Activated T-helper 17 cell treated with anti-CD3 and anti-CD28 coated beads, Interleukin-2, amount 50 U/mL, for 72 hours (primary cell): ENCODE measurements at regions not wholly inside any gene's neighbourhood (a gene's known extent, or its start where the extent isn't known, plus 50 kb on each side); places are given as distances from the start of the nearest gene placed in this dataset.

Source experiments
- ATAC-seq: fragments of 150-1000 bp; cut with Tn5 transposase; replicated peaks from 2 replicates; pipeline ENCODE4 v1.10.0; 2021; ENCODE audit warnings: mild to moderate bottlenecking, moderate library complexity
- H3K27ac Mint-ChIP-seq: one replicate; pipeline ENCODE4 v1.8.0; 2022; ENCODE audit warnings: mixed read lengths
- H3K27me3 Mint-ChIP-seq: one replicate; pipeline ENCODE4 v1.8.0; 2022; ENCODE audit warnings: mixed read lengths
- H3K36me3 Mint-ChIP-seq: one replicate; pipeline ENCODE4 v1.8.0; 2022; ENCODE audit warnings: low read depth, mild to moderate bottlenecking, mixed read lengths
- H3K4me1 Mint-ChIP-seq: one replicate; pipeline ENCODE4 v1.8.0; 2022; ENCODE audit warnings: mixed read lengths
- H3K4me3 Mint-ChIP-seq: one replicate; pipeline ENCODE4 v1.8.0; 2022; ENCODE audit warnings: mild to moderate bottlenecking, mixed read lengths
- H3K9me3 Mint-ChIP-seq: one replicate; pipeline ENCODE4 v1.8.0; 2022; ENCODE audit warnings: mixed read lengths

DNA sequence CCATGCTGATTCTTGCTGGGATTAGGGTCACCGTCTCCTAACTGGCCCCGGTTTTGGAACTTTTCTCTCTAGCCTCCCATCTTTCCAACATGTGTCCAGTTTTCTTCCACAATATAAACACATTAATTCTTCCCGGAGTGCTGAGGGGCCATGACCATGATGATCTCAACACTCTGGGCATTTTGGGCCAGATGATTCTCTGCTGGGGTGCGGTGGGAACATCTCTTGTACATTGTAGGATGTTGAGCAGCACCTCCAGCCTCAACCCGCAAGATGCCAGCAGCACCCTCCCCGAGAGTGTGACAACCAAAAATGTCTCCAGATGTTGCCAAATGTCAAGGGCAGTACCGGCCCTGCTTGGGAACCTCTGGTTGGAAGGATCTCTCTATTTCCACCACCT lies 164.8 kb downstream of the TFAP2C start:
- Mint-ChIP-seq H3K9me3 (peaks cover 8% of the 10 kb centered on the region), H3K36me3 (no peaks in the 10 kb centered on the region), H3K4me3 (no peak overlapping the region), H3K27me3 (peaks cover 3% of the 10 kb centered on the region), H3K4me1 (no peaks in the 10 kb centered on the region), H3K27ac (no peak overlapping the region)
- ATAC-seq, result no peak

DNA sequence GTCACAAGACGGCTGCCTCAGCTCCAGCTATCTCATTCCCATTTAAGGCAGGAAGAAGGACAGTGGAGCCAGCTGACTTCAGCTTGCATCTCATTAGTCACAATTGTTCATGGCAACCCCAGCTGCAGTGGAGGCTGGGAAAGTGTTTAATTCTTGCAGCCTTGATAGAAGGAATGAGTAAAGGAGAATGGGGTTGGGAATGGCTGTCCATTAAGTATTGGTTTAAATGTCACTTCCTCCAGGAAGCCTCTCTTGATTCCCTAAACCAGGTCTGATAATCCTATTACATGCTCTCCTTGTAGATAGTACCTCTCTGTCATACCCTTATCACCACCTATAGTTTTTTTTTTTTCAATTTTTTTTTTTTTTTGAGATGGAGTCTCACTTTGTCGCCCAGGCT lies 166.4 kb downstream of the TFAP2C start:
- no peak for ATAC-seq
- no peaks in the 10 kb centered on the region for H3K36me3 Mint-ChIP-seq
- H3K27ac Mint-ChIP-seq, result no peak overlapping the region
- H3K4me1 Mint-ChIP-seq, result no peaks in the 10 kb centered on the region
- no peak overlapping the region for H3K4me3 Mint-ChIP-seq
- peaks cover 3% of the 10 kb centered on the region for H3K27me3 Mint-ChIP-seq
- H3K9me3 Mint-ChIP-seq, result peaks cover 8% of the 10 kb centered on the region

DNA sequence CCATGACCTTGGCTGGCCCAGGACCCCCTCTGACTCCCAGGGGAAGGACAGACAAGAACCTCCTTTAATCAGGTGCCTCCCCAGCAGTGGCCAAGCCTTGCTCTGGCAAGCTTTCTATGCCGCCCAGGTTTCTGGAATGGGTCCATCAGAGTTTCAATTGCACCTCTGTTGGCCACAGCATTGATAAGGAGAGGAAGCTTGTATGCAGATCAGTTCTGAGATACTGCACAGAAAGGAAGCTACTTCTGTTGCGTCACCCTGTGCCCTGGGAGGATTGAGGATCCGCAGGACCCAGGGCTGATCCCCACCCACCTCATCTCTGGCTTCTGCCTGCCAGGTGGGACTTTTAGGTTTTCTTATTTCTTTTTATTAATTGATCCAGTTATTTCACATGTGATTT lies 167.2 kb downstream of the TFAP2C start:
- ATAC-seq, result no peak
- H3K36me3 Mint-ChIP-seq, result no peaks in the 10 kb centered on the region
- H3K27ac Mint-ChIP-seq, result no peak overlapping the region
- H3K27me3 Mint-ChIP-seq, result peaks cover 3% of the 10 kb centered on the region
- H3K4me3 Mint-ChIP-seq, result no peak overlapping the region
- no peaks in the 10 kb centered on the region for H3K4me1 Mint-ChIP-seq
- H3K9me3 Mint-ChIP-seq, result peaks cover 8% of the 10 kb centered on the region

DNA sequence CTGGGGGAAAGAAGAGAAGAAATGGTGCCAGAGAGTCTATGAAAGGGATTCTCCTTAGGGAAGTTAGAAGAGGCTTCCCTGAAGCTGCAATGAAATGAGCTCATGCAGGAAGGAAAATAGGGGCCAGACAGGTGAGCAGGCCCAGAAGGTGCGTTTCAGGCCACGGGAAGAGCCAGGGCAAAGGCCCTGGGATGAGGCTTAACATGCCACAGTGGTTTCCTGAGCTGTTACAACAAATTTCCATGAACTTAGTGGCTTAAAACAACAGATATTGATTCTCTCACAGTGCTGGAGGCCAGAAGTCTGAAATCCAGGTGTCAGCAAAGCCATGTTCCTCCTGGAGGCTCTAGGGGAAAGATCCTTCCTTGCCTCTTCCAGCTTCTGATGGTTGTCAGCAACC lies 167.9 kb downstream of the TFAP2C start:
- peaks cover 8% of the 10 kb centered on the region for H3K9me3 Mint-ChIP-seq
- H3K27me3 Mint-ChIP-seq, result peaks cover 3% of the 10 kb centered on the region
- no peak for ATAC-seq
- H3K27ac Mint-ChIP-seq, result no peak overlapping the region
- no peak overlapping the region for H3K4me3 Mint-ChIP-seq
- H3K36me3 Mint-ChIP-seq, result no peaks in the 10 kb centered on the region
- no peaks in the 10 kb centered on the region for H3K4me1 Mint-ChIP-seq

DNA sequence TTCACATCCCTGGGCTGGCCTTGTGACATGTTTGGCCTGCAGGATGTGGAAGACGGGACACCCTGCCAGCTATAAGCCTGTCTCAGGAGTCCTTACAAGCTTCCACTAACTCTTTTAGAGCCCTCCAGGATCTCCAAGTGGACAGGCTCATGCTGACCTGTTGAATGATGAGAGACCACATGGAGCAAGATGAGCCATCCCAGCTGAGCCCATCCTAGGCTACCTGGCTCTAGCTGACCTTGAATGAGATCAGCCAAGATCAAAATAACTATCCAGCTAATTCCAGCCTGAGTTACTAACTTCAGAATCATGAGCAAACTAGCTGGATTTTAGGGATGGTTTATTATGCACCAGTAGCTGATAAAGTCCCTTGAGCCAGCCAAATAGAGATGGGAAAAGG lies 169.5 kb downstream of the TFAP2C start:
- no peak for ATAC-seq
- Mint-ChIP-seq H3K27ac (no peak overlapping the region), H3K27me3 (peaks cover 3% of the 10 kb centered on the region), H3K36me3 (no peaks in the 10 kb centered on the region), H3K4me3 (no peak overlapping the region), H3K4me1 (no peaks in the 10 kb centered on the region), H3K9me3 (peaks cover 8% of the 10 kb centered on the region)

DNA sequence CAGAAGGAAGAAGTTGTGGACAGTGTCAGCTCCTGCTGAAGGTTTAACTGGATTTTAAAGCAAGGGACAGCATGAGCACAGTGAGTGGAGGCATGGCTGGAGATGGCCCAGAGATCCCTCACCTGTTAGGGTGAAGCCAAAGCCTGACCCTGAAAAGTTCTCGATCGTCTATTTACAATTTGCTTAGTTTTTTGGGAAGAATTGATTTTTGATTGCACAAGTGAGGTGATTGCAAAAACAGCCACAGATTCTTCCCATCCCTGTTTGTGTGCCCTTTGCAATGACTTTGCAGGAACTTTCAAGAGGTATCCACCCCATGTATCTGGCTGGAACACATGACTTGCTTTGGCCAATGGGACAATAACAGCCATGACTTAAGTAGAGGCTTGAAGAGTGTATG lies 170.1 kb downstream of the TFAP2C start:
- peaks cover 8% of the 10 kb centered on the region for H3K9me3 Mint-ChIP-seq
- peaks cover 2% of the 10 kb centered on the region for H3K27me3 Mint-ChIP-seq
- H3K36me3 Mint-ChIP-seq, result no peaks in the 10 kb centered on the region
- ATAC-seq, result no peak
- no peaks in the 10 kb centered on the region for H3K4me1 Mint-ChIP-seq
- H3K4me3 Mint-ChIP-seq, result no peak overlapping the region
- no peak overlapping the region for H3K27ac Mint-ChIP-seq

DNA sequence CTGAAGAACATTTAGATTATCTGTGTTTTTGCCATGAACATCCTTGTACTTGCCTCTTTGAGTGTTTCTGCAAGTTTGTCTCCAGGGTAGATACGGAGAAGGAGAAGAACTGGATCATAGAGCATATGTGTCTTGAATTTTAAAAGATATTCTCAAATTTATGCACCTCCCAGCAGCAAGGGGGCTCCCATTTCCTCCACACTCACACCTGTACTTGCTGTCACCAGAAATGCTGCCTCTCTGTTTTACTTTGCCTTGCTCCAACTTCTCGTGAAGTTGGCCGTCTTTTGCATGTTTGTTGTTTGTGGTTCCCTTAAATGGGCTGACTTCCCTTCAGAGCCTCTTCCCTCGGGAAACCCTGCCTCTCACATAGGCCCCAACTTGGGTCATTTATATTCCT lies 171.0 kb downstream of the TFAP2C start:
- Mint-ChIP-seq H3K27me3 (no peaks in the 10 kb centered on the region), H3K36me3 (no peaks in the 10 kb centered on the region), H3K4me3 (no peak overlapping the region), H3K9me3 (peaks cover 8% of the 10 kb centered on the region), H3K27ac (no peak overlapping the region), H3K4me1 (no peaks in the 10 kb centered on the region)
- no peak for ATAC-seq

DNA sequence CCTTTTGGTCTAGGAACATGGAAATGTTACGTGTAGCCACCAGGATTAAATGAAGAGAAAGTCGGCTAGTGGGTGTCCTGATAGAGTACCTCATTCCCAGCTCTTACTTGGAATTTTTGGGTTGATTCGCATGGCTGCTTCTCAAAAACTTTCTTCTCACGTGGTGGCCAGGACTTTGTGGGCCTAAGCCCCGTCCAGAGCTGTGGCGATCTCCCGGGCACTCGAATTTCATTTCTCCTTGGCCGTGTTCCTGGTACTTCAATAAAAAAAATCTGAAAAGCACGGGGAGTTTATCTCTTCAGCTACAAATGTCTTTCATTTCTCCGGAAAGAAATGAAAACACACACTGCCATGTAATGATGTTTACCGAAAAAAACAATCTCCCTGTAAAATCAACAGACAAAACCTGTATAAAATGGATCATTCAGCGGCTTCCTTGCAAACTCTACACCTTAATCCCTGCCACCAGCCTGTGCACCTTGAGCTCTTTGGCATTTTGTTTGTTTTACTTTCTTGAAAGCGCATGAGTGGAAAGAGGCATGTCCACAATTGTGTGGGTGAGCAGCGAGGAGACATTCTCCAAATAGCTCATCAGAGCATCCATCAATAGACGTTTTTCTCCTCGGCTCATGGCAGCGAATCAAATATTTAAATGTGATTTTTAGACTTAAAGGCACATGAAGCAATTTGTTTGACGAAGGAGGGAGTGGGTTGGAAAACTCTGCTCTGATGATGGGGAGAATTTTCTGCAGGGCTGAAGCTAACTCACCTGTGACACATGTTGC lies 173.1 kb downstream of the TFAP2C start:
- ATAC-seq, result no peak
- H3K36me3 Mint-ChIP-seq, result no peaks in the 10 kb centered on the region
- H3K27me3 Mint-ChIP-seq, result no peaks in the 10 kb centered on the region

DNA sequence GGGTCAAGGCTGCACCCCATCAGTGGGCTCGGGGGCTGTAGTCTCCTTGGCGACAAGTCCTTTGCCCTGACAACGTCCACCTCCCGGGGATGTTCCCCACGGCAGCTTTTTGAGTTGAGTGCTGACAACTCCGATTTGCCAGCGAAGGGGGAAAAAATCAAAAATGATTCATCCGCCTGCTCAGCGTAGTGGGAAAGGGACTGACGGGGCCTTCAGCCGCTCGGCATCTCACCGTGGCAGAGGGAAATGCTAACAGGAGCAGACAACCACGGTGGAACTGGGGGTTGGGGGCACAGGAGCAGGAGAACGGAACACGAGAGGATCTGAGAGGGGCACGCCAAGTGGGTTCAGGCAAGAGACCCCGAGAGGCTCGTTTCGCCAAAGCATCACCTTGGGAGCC lies 173.7 kb downstream of the TFAP2C start:
- Mint-ChIP-seq H3K36me3 (no peaks in the 10 kb centered on the region), H3K27me3 (peaks cover 4% of the 10 kb centered on the region), H3K4me1 (no peaks in the 10 kb centered on the region), H3K4me3 (no peak overlapping the region), H3K9me3 (peaks cover 8% of the 10 kb centered on the region), H3K27ac (no peak overlapping the region)
- no peak for ATAC-seq

More for the DNA sequence above, 173.1 kb downstream of the TFAP2C start:
- H3K4me3 Mint-ChIP-seq, result no peak overlapping the region
- H3K27ac Mint-ChIP-seq, result no peak overlapping the region
- H3K4me1 Mint-ChIP-seq, result no peaks in the 10 kb centered on the region
- H3K9me3 Mint-ChIP-seq, result peaks cover 8% of the 10 kb centered on the region

DNA sequence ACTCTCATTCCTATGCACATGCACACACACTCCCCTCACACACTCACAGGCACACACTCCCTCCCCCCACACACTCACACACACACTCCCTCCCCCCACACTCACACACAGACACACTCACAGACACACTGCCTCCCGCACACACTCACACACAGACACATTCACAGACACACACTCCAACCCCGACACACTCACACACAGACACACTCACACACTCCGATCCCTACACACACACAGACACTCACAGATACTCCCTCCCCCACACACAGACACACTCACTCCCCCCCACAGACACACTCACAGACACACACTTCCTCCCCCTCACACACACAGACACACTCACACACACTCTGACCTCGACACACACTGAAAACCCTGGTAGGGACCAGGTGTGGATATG lies 176.2 kb downstream of the TFAP2C start:
- Mint-ChIP-seq H3K36me3 (no peaks in the 10 kb centered on the region), H3K27me3 (peaks cover 5% of the 10 kb centered on the region), H3K9me3 (no peaks in the 10 kb centered on the region), H3K4me3 (no peak overlapping the region), H3K27ac (no peak overlapping the region), H3K4me1 (no peaks in the 10 kb centered on the region)
- no peak for ATAC-seq

DNA sequence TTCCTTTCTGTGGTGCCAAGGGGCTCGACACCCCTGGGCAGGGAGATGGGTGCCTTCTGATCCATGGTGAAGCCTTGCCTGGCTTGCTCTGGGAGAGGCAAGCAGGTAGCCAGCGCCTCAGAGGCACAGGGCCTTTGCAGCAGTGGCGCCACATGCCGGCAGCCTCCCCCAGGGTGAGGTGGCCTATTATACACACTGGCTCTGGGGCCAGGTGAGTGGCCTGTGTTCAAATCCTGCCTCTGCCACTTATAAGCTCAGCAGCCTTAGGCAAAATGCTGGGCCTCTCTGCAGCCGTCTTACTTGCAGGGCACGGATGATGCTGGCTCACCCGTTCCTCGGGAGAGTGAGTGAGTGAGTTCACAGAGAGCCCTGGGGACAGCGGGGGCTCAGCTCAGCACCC lies 176.9 kb downstream of the TFAP2C start:
- no peaks in the 10 kb centered on the region for H3K36me3 Mint-ChIP-seq
- H3K4me1 Mint-ChIP-seq, result no peaks in the 10 kb centered on the region
- H3K4me3 Mint-ChIP-seq, result no peak overlapping the region
- H3K9me3 Mint-ChIP-seq, result no peaks in the 10 kb centered on the region
- H3K27me3 Mint-ChIP-seq, result peaks cover 5% of the 10 kb centered on the region
- no peak for ATAC-seq
- no peak overlapping the region for H3K27ac Mint-ChIP-seq

DNA sequence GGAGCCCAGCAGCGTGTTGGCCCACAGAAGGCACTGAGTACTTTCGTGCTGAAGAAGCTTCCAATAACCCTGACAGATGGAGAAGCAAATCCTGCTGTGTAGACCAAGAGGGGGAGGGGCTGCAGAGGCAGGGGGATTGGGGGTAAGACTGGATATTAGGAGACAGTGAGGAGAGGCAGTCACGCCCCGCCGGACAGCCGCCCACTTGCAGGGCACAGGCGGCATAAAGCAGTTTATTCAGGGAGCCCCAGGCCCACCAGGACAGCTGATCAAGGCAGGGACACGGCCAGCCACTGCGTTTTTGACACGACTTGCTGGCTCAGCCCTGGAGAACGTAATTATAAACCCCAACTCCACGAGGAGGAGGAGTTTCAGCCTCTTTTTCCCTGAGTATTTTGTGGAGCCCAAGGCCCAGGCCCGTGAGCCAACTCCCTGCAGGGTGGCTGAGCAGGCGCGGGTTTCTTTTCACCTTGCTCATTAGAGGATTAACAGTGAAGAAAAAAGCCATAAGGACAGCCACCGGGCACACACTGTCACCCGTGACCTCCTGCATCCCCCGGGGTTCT lies 177.9 kb downstream of the TFAP2C start:
- H3K27me3 Mint-ChIP-seq, result peaks cover 5% of the 10 kb centered on the region
- no peak for ATAC-seq
- no peaks in the 10 kb centered on the region for H3K9me3 Mint-ChIP-seq
- no peak overlapping the region for H3K27ac Mint-ChIP-seq
- H3K4me1 Mint-ChIP-seq, result no peaks in the 10 kb centered on the region
- no peak overlapping the region for H3K4me3 Mint-ChIP-seq
- no peaks in the 10 kb centered on the region for H3K36me3 Mint-ChIP-seq

DNA sequence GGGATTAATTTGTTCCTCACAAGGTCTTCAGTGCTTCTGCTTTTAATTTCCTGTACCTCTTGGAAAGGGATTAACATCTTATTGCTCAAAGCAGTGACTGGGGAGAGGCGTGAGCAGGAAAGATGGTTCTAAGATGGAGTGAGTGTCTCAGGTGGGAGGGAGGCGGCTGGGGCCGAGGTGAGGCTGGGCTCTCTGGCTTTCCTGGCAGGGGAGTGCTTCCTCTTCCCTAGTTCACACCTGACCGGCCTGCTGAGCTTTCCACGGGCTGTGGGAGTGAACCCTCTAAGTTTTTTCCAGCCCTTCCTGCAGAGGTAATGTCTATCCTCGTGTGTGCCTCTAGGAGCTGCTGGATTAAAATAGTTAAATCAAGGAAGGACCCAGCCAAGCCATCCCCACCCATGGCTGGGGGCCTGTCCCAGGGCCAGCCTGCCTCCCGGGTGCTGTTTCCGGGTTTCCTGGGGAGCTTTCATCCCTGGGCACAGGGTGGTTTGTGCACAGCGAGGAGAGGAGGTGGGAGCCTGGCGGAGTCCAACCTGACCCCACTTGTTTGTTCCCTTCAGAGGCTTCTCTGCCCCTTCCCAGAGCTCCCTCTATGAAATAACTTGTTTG lies 179.1 kb downstream of the TFAP2C start:
- ATAC-seq, result no peak

DNA sequence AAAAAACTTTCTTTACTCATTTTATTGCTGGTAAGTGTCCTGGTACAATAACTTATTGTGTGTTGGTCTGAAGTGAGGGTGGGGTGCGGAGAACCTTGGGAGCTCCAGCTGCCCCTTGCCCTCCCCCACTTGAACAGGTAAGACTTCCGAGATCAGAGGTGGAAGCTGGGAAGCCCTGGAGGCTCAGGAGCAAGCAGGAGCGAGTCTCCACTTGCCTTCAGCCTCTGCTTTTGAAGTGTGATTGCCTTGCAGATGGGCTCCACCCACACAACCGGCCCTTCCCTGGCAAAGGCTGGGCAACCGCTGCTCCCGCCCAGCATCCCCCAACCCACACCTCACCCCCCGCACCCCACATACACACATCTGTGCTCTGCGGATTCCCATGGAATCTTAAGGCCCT lies 179.6 kb downstream of the TFAP2C start:
- Mint-ChIP-seq H3K4me3 (no peak overlapping the region), H3K9me3 (no peaks in the 10 kb centered on the region), H3K36me3 (no peaks in the 10 kb centered on the region), H3K4me1 (no peaks in the 10 kb centered on the region), H3K27me3 (peaks cover 5% of the 10 kb centered on the region), H3K27ac (no peak overlapping the region)
- no peak for ATAC-seq

More for the DNA sequence above, 179.1 kb downstream of the TFAP2C start:
- Mint-ChIP-seq H3K4me1 (no peaks in the 10 kb centered on the region), H3K4me3 (no peak overlapping the region), H3K27me3 (peaks cover 5% of the 10 kb centered on the region), H3K36me3 (no peaks in the 10 kb centered on the region), H3K9me3 (no peaks in the 10 kb centered on the region), H3K27ac (no peak overlapping the region)

DNA sequence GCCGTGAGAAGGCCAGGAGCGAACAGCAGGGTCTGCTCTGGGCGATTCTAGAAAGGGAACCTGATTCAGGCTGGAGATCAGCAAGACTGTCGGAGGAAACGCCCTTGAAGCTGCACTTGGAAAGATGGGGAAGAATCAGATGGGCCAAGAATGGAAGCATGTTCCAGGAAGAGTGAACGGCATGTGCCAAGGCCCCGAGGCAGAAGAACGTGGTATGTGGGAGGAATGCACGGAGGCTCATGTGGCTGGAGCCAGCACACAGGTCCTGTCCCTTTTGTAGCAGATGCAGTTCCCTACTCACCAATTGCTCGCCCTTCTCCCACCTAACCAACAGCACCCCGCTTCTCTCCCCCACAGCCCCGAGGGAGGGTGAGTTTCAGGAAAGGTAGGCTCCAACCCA lies 180.6 kb downstream of the TFAP2C start:
- H3K36me3 Mint-ChIP-seq, result no peaks in the 10 kb centered on the region
- no peak for ATAC-seq
- H3K4me1 Mint-ChIP-seq, result no peaks in the 10 kb centered on the region
- no peak overlapping the region for H3K27ac Mint-ChIP-seq
- no peak overlapping the region for H3K4me3 Mint-ChIP-seq
- no peaks in the 10 kb centered on the region for H3K9me3 Mint-ChIP-seq
- H3K27me3 Mint-ChIP-seq, result peaks cover 5% of the 10 kb centered on the region
